ENCODE measurements at regions not wholly inside any gene's neighbourhood (a gene's known extent, or its start where the extent isn't known, plus 50 kb on each side); places are given as distances from the start of the nearest gene placed in this dataset.

GRCh38 chr4:31043382-31044062, 323.4 kb downstream of the PCDH7 start:
- Histone ChIP-seq H3K36me3 (ENCODE audit: control insufficient read depth in 3 of 3, insufficient read depth in 2 of 3, low read depth in 1 of 3, low read length in 3 of 3) (no peaks in the 10 kb centered on the region), H3K4me1 (ENCODE audit: control insufficient read depth in 3 of 3, insufficient read depth in 2 of 3, low read depth in 1 of 3, low read length in 2 of 3) (no peaks in the 10 kb centered on the region), H3K4me3 (ENCODE audit: low read depth in 1 of 3, low read length in 3 of 3) (no peak overlapping the region), H3K27me3 (ENCODE audit: control insufficient read depth in 3 of 3, insufficient read depth in 3 of 3, low read length in 3 of 3) (no peaks in the 10 kb centered on the region), H3K9me3 (ENCODE audit: control insufficient read depth in 2 of 2, insufficient read depth in 1 of 2, low read depth in 1 of 2, low read length in 1 of 2) (no peaks in the 10 kb centered on the region), H3K27ac (ENCODE audit: low read depth in 1 of 3, low read length in 2 of 3) (no peak overlapping the region)
- FAIRE-seq (no peak), DNase-seq (no peak)
- WGBS, 3 donors, result 20 to 37% (median 34%) methylated on average over 1 of the region's 1 CpG

- no peak overlapping the region for H3K4me3 ChIP-seq (ENCODE audit: low read depth in 1 of 3, low read length in 3 of 3)
- H3K27ac ChIP-seq (ENCODE audit: low read depth in 1 of 3, low read length in 2 of 3), result no peak overlapping the region
- H3K4me1 ChIP-seq (ENCODE audit: control insufficient read depth in 3 of 3, insufficient read depth in 2 of 3, low read depth in 1 of 3, low read length in 2 of 3), result no peaks in the 10 kb centered on the region
- H3K9me3 ChIP-seq (ENCODE audit: control insufficient read depth in 2 of 2, insufficient read depth in 1 of 2, low read depth in 1 of 2, low read length in 1 of 2), result no peaks in the 10 kb centered on the region
- DNase-seq, result no peak
- H3K27me3 ChIP-seq (ENCODE audit: control insufficient read depth in 3 of 3, insufficient read depth in 3 of 3, low read length in 3 of 3), result no peaks in the 10 kb centered on the region
- no peaks in the 10 kb centered on the region for H3K36me3 ChIP-seq (ENCODE audit: control insufficient read depth in 3 of 3, insufficient read depth in 2 of 3, low read depth in 1 of 3, low read length in 3 of 3)
- FAIRE-seq, result no peak
- WGBS, 3 donors, result 20 to 58% (median 28%) methylated on average over 4 of the region's 4 CpGs
Observed at GRCh38 chr4:31045151-31045550, 325.0 kb downstream of the PCDH7 start.

GRCh38 chr4:31045724-31046318, 325.7 kb downstream of the PCDH7 start:
- WGBS, 3 donors, result 11 to 51% (median 26%) methylated on average over 2 of the region's 2 CpGs
- Histone ChIP-seq H3K27me3 (ENCODE audit: control insufficient read depth in 3 of 3, insufficient read depth in 3 of 3, low read length in 3 of 3) (no peaks in the 10 kb centered on the region), H3K36me3 (ENCODE audit: control insufficient read depth in 3 of 3, insufficient read depth in 2 of 3, low read depth in 1 of 3, low read length in 3 of 3) (no peaks in the 10 kb centered on the region), H3K27ac (ENCODE audit: low read depth in 1 of 3, low read length in 2 of 3) (no peak overlapping the region), H3K4me3 (ENCODE audit: low read depth in 1 of 3, low read length in 3 of 3) (no peak overlapping the region), H3K4me1 (ENCODE audit: control insufficient read depth in 3 of 3, insufficient read depth in 2 of 3, low read depth in 1 of 3, low read length in 2 of 3) (no peaks in the 10 kb centered on the region), H3K9me3 (ENCODE audit: control insufficient read depth in 2 of 2, insufficient read depth in 1 of 2, low read depth in 1 of 2, low read length in 1 of 2) (no peaks in the 10 kb centered on the region)
- DNase-seq, result peak; percentile 31 to 56
- no peak for FAIRE-seq

GRCh38 chr4:31051151-31051550, 331.0 kb downstream of the PCDH7 start:
- DNase-seq, result no peak

GRCh38 chr4:31051565-31051964, 331.4 kb downstream of the PCDH7 start:
- FAIRE-seq (no peak), DNase-seq (no peak)
- H3K4me1 ChIP-seq (ENCODE audit: control insufficient read depth in 3 of 3, insufficient read depth in 2 of 3, low read depth in 1 of 3, low read length in 2 of 3), result no peaks in the 10 kb centered on the region
- H3K9me3 ChIP-seq (ENCODE audit: control insufficient read depth in 2 of 2, insufficient read depth in 1 of 2, low read depth in 1 of 2, low read length in 1 of 2), result no peaks in the 10 kb centered on the region
- no peak overlapping the region for H3K27ac ChIP-seq (ENCODE audit: low read depth in 1 of 3, low read length in 2 of 3)
- no peaks in the 10 kb centered on the region for H3K36me3 ChIP-seq (ENCODE audit: control insufficient read depth in 3 of 3, insufficient read depth in 2 of 3, low read depth in 1 of 3, low read length in 3 of 3)
- no peaks in the 10 kb centered on the region for H3K27me3 ChIP-seq (ENCODE audit: control insufficient read depth in 3 of 3, insufficient read depth in 3 of 3, low read length in 3 of 3)
- WGBS, 3 donors, result 63 to 79% (median 69%) methylated on average over 3 of the region's 3 CpGs
- no peak overlapping the region for H3K4me3 ChIP-seq (ENCODE audit: low read depth in 1 of 3, low read length in 3 of 3)

More at GRCh38 chr4:31051151-31051550, 331.0 kb downstream of the PCDH7 start:
- Histone ChIP-seq H3K4me3 (ENCODE audit: low read depth in 1 of 3, low read length in 3 of 3) (no peak overlapping the region), H3K27ac (ENCODE audit: low read depth in 1 of 3, low read length in 2 of 3) (no peak overlapping the region), H3K27me3 (ENCODE audit: control insufficient read depth in 3 of 3, insufficient read depth in 3 of 3, low read length in 3 of 3) (no peaks in the 10 kb centered on the region), H3K36me3 (ENCODE audit: control insufficient read depth in 3 of 3, insufficient read depth in 2 of 3, low read depth in 1 of 3, low read length in 3 of 3) (no peaks in the 10 kb centered on the region), H3K4me1 (ENCODE audit: control insufficient read depth in 3 of 3, insufficient read depth in 2 of 3, low read depth in 1 of 3, low read length in 2 of 3) (no peaks in the 10 kb centered on the region), H3K9me3 (ENCODE audit: control insufficient read depth in 2 of 2, insufficient read depth in 1 of 2, low read depth in 1 of 2, low read length in 1 of 2) (no peaks in the 10 kb centered on the region)
- FAIRE-seq, result no peak

GRCh38 chr4:31052519-31052918, 332.4 kb downstream of the PCDH7 start:
- FAIRE-seq (no peak), DNase-seq (no peak)
- Histone ChIP-seq H3K36me3 (ENCODE audit: control insufficient read depth in 3 of 3, insufficient read depth in 2 of 3, low read depth in 1 of 3, low read length in 3 of 3) (no peaks in the 10 kb centered on the region), H3K9me3 (ENCODE audit: control insufficient read depth in 2 of 2, insufficient read depth in 1 of 2, low read depth in 1 of 2, low read length in 1 of 2) (no peaks in the 10 kb centered on the region), H3K27ac (ENCODE audit: low read depth in 1 of 3, low read length in 2 of 3) (no peak overlapping the region), H3K4me1 (ENCODE audit: control insufficient read depth in 3 of 3, insufficient read depth in 2 of 3, low read depth in 1 of 3, low read length in 2 of 3) (no peaks in the 10 kb centered on the region), H3K4me3 (ENCODE audit: low read depth in 1 of 3, low read length in 3 of 3) (no peak overlapping the region), H3K27me3 (ENCODE audit: control insufficient read depth in 3 of 3, insufficient read depth in 3 of 3, low read length in 3 of 3) (no peaks in the 10 kb centered on the region)
- 69 to 83% (median 80%) methylated on average over 1 of the region's 1 CpG for WGBS, 3 donors

- Histone ChIP-seq H3K9me3 (ENCODE audit: control insufficient read depth in 2 of 2, insufficient read depth in 1 of 2, low read depth in 1 of 2, low read length in 1 of 2) (no peaks in the 10 kb centered on the region), H3K36me3 (ENCODE audit: control insufficient read depth in 3 of 3, insufficient read depth in 2 of 3, low read depth in 1 of 3, low read length in 3 of 3) (no peaks in the 10 kb centered on the region), H3K27me3 (ENCODE audit: control insufficient read depth in 3 of 3, insufficient read depth in 3 of 3, low read length in 3 of 3) (no peaks in the 10 kb centered on the region), H3K4me3 (ENCODE audit: low read depth in 1 of 3, low read length in 3 of 3) (no peak overlapping the region), H3K4me1 (ENCODE audit: control insufficient read depth in 3 of 3, insufficient read depth in 2 of 3, low read depth in 1 of 3, low read length in 2 of 3) (no peaks in the 10 kb centered on the region), H3K27ac (ENCODE audit: low read depth in 1 of 3, low read length in 2 of 3) (no peak overlapping the region)
- FAIRE-seq (no peak), DNase-seq (no peak)
- WGBS, 3 donors, result 89 to 96% (median 94%) methylated on average over 2 of the region's 2 CpGs
Observed at GRCh38 chr4:31053451-31053850, 333.3 kb downstream of the PCDH7 start.

GRCh38 chr4:31054295-31054694, 334.1 kb downstream of the PCDH7 start:
- FAIRE-seq, result no peak
- WGBS, 3 donors, result 66 to 71% (median 70%) methylated on average over 2 of the region's 2 CpGs

GRCh38 chr4:31058656-31059055, 338.5 kb downstream of the PCDH7 start:
- DNase-seq, result no peak
- H3K27me3 ChIP-seq (ENCODE audit: control insufficient read depth in 3 of 3, insufficient read depth in 3 of 3, low read length in 3 of 3), result no peaks in the 10 kb centered on the region
- H3K36me3 ChIP-seq (ENCODE audit: control insufficient read depth in 3 of 3, insufficient read depth in 2 of 3, low read depth in 1 of 3, low read length in 3 of 3), result no peaks in the 10 kb centered on the region
- WGBS, 3 donors, result 73 to 94% (median 78%) methylated on average over 2 of the region's 2 CpGs
- H3K9me3 ChIP-seq (ENCODE audit: control insufficient read depth in 2 of 2, insufficient read depth in 1 of 2, low read depth in 1 of 2, low read length in 1 of 2), result no peaks in the 10 kb centered on the region
- no peaks in the 10 kb centered on the region for H3K4me1 ChIP-seq (ENCODE audit: control insufficient read depth in 3 of 3, insufficient read depth in 2 of 3, low read depth in 1 of 3, low read length in 2 of 3)
- no peak overlapping the region for H3K4me3 ChIP-seq (ENCODE audit: low read depth in 1 of 3, low read length in 3 of 3)
- FAIRE-seq, result no peak
- H3K27ac ChIP-seq (ENCODE audit: low read depth in 1 of 3, low read length in 2 of 3), result no peak overlapping the region

More at GRCh38 chr4:31054295-31054694, 334.1 kb downstream of the PCDH7 start:
- no peak for DNase-seq
- no peaks in the 10 kb centered on the region for H3K4me1 ChIP-seq (ENCODE audit: control insufficient read depth in 3 of 3, insufficient read depth in 2 of 3, low read depth in 1 of 3, low read length in 2 of 3)
- H3K27ac ChIP-seq (ENCODE audit: low read depth in 1 of 3, low read length in 2 of 3), result no peak overlapping the region
- no peaks in the 10 kb centered on the region for H3K36me3 ChIP-seq (ENCODE audit: control insufficient read depth in 3 of 3, insufficient read depth in 2 of 3, low read depth in 1 of 3, low read length in 3 of 3)
- H3K9me3 ChIP-seq (ENCODE audit: control insufficient read depth in 2 of 2, insufficient read depth in 1 of 2, low read depth in 1 of 2, low read length in 1 of 2), result no peaks in the 10 kb centered on the region
- no peaks in the 10 kb centered on the region for H3K27me3 ChIP-seq (ENCODE audit: control insufficient read depth in 3 of 3, insufficient read depth in 3 of 3, low read length in 3 of 3)
- no peak overlapping the region for H3K4me3 ChIP-seq (ENCODE audit: low read depth in 1 of 3, low read length in 3 of 3)

Measured in small intestine (tissue), 7 donors.